GM19239 (cell line): ENCODE measurements at regions not wholly inside any gene's neighbourhood (a gene's known extent, or its start where the extent isn't known, plus 50 kb on each side); places are given as distances from the start of the nearest gene placed in this dataset.
"Not testable (repeated sequence)": the region's sequence is repeated elsewhere in the genome, so short reads cannot be mapped to it uniquely, and the experiment has no call there.

ENCODE experiments used
- DNase-seq: peaks from one replicate; pipeline ENCODE4 v3.0.0; 2011; ENCODE audit warnings: low spot score; ENCODE audit not compliant: insufficient read length
- FAIRE-seq: peaks from 2 replicates; lab custom pipeline; 2011; peaks lifted over from hg19 to GRCh38; lab: Jason Lieb, UNC

- DNase-seq (no peak), FAIRE-seq (no peak)
Observed at GRCh38 chr7:124645704-124646103, 119.9 kb downstream of the GPR37 start.

DNA sequence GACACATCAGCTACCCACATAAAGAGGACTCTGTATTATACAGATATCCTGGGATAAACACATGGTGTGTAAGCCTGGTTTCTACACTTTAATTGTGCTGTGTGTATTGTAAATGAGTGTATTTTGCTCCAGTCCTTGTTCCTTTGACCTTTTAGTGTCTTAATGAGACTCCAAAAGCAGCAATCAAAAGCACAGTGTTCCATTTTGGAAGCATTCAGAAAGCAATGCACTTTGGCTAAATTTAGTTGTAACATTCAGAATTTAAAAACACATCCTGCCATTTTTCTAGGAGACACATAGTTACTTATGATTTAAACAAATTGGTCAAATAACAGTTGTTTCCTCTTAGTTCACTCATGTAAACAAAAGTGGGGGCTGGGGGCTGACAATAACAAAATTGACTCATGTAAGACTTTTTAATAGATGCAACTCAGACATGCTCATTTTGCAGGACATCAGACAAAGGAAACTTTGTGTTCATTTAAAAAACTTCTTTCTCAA is 122.2 kb downstream of the GPR37 start:
- FAIRE-seq (no peak), DNase-seq (no peak)

- FAIRE-seq (no peak), DNase-seq (no peak)
Observed at GRCh38 chr7:124635416-124635815, 130.2 kb downstream of the GPR37 start.

- no peak for DNase-seq
- no peak for FAIRE-seq
Observed at GRCh38 chr7:124633740-124634139, 131.9 kb downstream of the GPR37 start.

- no peak for FAIRE-seq
- DNase-seq, result no peak
Observed at GRCh38 chr7:124630395-124630794, 135.2 kb downstream of the GPR37 start.

- FAIRE-seq (no peak), DNase-seq (no peak)
Observed at GRCh38 chr7:124618871-124619270, 146.7 kb downstream of the GPR37 start.

DNA sequence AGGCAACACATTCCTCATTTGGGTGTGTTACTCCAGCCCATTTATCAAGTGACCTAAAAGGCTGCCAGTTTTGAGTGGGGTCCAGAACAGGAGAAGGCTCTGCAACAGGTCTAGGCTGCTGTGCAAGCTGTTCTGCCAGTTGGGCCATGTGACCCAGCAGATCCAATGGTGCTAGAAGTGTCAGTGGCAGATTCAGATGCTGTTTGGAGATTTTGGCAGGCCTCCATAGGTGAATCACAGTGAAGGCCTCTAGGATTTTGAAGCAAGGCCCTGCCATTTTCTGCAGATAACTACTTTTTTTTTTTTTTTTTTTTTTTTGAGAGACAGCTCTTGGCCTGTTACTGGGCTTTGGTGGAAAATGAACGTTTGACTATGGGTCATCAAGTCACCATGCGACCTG is 147.5 kb downstream of the GPR37 start:
- FAIRE-seq, DNase-seq: not testable (repeated sequence)

GRCh38 chr7:124603066-124603465 is 162.5 kb downstream of the GPR37 start:
- no peak for DNase-seq
- FAIRE-seq, result no peak

- no peak for DNase-seq
- FAIRE-seq, result no peak
Observed at GRCh38 chr7:124597509-124597908, 168.1 kb downstream of the GPR37 start.

GRCh38 chr7:124596881-124597280 is 168.7 kb downstream of the GPR37 start:
- FAIRE-seq (no peak), DNase-seq (no peak)

- FAIRE-seq (no peak), DNase-seq (no peak)
Observed at GRCh38 chr7:124590814-124591213, 174.8 kb downstream of the GPR37 start.

GRCh38 chr7:124577256-124577655 is 188.3 kb downstream of the GPR37 start:
- DNase-seq (no peak), FAIRE-seq (no peak)

GRCh38 chr7:124575176-124575575 is 190.4 kb downstream of the GPR37 start:
- DNase-seq (no peak), FAIRE-seq (no peak)

DNA sequence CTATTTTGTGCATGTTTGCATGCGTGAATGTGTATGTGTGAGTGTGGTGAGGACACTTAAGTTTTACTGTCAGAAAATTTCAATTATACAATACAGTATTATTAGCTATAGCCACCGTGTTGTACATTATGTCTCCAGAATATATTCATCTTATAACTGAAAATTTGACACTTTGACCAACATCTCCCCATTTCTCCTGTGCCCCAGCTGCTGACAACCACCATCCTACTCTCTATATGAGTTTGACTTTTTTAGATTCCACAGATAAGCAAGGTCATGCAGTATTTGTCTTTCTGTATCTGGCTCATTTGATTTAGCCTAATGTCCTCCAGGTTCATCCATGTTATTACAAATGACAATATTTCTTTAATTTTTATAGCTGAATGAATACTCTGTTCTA is 195.0 kb downstream of the GPR37 start:
- DNase-seq (no peak), FAIRE-seq (no peak)

GRCh38 chr7:124566583-124566982 is 199.0 kb downstream of the GPR37 start:
- no peak for DNase-seq
- FAIRE-seq, result no peak

- FAIRE-seq, result no peak
- no peak for DNase-seq
Observed at GRCh38 chr7:124557587-124557986, 208.0 kb downstream of the GPR37 start.

GRCh38 chr7:124557101-124557500 is 208.5 kb downstream of the GPR37 start:
- FAIRE-seq (no peak), DNase-seq (no peak)

DNA sequence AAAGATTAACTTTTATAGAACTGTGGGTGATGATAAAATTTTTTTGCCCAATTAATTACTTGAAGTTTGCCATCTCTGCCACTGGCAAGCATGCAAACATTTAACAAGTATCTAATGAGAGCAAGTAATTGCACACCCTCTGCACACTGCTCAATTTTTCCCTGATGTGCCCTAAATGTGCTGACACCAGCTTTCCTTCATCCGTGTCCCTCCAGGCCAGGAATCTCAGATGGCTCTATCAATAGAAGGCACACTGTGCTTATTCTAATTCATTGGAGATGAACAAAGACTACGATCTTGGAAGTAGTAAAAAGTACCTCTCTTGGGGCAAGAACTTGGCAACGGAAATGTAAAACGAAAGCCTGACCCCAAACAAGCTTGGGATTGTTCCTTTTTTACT is 212.1 kb downstream of the GPR37 start:
- FAIRE-seq, result no peak
- DNase-seq, result no peak

- DNase-seq (no peak), FAIRE-seq (no peak)
Observed at GRCh38 chr7:124552217-124552616, 213.4 kb downstream of the GPR37 start.

DNA sequence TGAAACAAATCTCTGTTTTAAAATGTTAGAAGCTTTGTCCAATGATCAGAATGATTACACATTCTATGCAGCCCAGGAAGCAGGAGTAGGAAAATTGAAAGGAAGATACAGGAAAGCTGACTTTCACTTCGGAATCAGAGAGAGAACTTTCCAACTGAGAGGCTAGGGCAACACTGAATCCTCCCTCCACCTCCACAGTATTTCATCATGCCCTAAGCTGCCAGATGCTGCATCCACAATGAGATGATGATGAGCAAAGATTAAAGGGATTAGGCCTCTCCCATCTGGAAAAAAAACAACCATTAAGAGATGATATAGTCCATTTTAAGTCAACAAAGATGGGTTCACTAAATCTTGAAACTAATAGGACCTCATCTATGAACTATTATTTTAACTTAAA is 215.6 kb downstream of the GPR37 start:
- DNase-seq (no peak), FAIRE-seq (no peak)

GRCh38 chr7:124542476-124542875 is 223.1 kb downstream of the GPR37 start:
- no peak for FAIRE-seq
- DNase-seq, result no peak

DNA sequence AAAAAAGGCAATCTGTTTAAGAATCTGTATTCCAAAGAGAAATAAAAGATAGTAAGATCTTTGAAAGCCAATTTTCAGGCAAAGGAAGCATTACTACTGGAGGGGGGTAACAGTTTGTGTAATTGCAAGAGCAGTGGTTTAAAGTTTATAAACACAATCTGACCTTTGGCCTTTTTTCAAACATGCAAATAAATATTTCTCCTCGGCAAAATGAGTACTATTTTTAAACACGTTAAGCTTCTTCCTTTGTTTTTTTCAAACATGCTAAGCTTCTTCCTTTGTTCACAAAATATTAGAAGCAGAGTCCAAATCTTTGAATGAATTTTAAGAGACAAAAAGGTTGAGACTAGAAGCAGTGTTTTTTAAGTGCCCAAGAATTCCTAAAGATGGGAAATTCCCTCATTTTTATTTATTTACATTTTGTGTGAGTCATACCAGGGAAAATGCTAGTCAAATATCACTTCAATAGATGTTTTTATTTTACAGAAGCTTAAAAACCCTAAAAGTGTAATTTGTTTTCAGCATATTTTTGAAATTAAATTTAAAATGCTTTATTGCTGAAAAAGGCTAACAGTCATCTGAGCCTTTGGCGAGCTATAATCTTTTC is 229.3 kb downstream of the GPR37 start:
- no peak for FAIRE-seq

GRCh38 chr7:124532166-124532565 is 233.4 kb downstream of the GPR37 start:
- DNase-seq (no peak), FAIRE-seq (no peak)

More for the DNA sequence above, 229.3 kb downstream of the GPR37 start:
- DNase-seq, result no peak
